ENCODE measurements at regions not wholly inside any gene's neighbourhood (a gene's known extent, or its start where the extent isn't known, plus 50 kb on each side); places are given as distances from the start of the nearest gene placed in this dataset.

GRCh38 chr1:229984992-229985612, 81.9 kb upstream of the GALNT2 start:
- DNase-seq (ENCODE audit: low read depth in 1 of 2, low spot score in 1 of 2) (no peak), ATAC-seq (no peak), FAIRE-seq (no peak)
- 50% methylated on average over 9 of the region's 9 CpGs for WGBS (ENCODE audit: missing lambda C conversion rate)
- Histone ChIP-seq H3K27ac (no peak overlapping the region), H3K9me3 (peaks cover 7% of the 10 kb centered on the region; the same call in 1 of the 3 replicates), H3K4me3 (no peak overlapping the region), H3K4me2 (no peak overlapping the region), H3K4me1 (peaks cover 7% of the 10 kb centered on the region; the same call in 2 of the 3 replicates)
- CTCF ChIA-PET = no interaction called here
- TF ChIP-seq ZC3H11A (IDR thresholded peaks at IDR 0.05) = no peak
- TF ChIP-seq RARB (CRISPR knock-in tag; IDR thresholded peaks at IDR 0.05) = no peak
- TF ChIP-seq CBX8 (IDR thresholded peaks at IDR 0.05) = no peak
- TF ChIP-seq NPAS2 (CRISPR knock-in tag; IDR thresholded peaks at IDR 0.05; ENCODE audit: borderline replicate concordance) = no peak
- TF ChIP-seq REST (IDR thresholded peaks at IDR 0.05) = no peak
- TF ChIP-seq, protein P1, sequence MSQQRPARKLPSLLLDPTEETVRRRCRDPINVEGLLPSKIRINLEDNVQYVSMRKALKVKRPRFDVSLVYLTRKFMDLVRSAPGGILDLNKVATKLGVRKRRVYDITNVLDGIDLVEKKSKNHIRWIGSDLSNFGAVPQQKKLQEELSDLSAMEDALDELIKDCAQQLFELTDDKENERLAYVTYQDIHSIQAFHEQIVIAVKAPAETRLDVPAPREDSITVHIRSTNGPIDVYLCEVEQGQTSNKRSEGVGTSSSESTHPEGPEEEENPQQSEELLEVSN (IDR thresholded peaks at IDR 0.05; ENCODE audit: borderline replicate concordance, low read depth) = no peak
- no peak for TF ChIP-seq CEBPB (IDR thresholded peaks at IDR 0.05)
- POLR2A ChIA-PET = no interaction called here

DNA sequence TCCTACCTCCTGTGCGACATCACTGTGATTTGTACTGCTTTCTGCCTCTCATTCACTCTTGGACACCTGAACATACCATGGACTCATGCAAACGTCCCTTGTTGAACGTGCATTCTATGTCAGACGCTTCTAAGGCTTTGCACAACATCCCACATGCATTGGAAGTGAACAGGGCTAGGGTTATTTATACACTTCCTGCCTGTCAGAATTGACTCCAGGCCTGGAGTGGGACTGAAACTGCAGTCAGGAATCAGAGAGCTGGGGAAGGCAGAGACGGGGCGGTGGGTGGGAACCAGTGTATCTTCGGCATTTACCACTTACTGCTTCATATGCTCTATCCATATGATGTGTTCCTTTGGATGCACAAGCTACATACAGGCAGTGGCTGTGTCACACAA, 81.4 kb upstream of the GALNT2 start:
- ChIA-PET POLR2A (no interaction called here), CTCF (no interaction called here)
- FAIRE-seq (no peak), DNase-seq (ENCODE audit: low read depth in 1 of 2, low spot score in 1 of 2) (no peak), ATAC-seq (no peak)
- H3K4me3 ChIP-seq = no peak overlapping the region
- 60% methylated on average over 7 of the region's 7 CpGs for WGBS (ENCODE audit: missing lambda C conversion rate)
- no peak overlapping the region for H3K4me2 ChIP-seq
- H3K27ac ChIP-seq = no peak overlapping the region
- peaks cover 4% of the 10 kb centered on the region; the same call in 1 of the 3 replicates for H3K4me1 ChIP-seq
- H3K9me3 ChIP-seq = peaks cover 4% of the 10 kb centered on the region; the same call in 1 of the 3 replicates
- TF ChIP-seq REST (IDR thresholded peaks at IDR 0.05) = no peak
- TF ChIP-seq ZC3H11A (IDR thresholded peaks at IDR 0.05) = no peak
- TF ChIP-seq PHF8 (IDR thresholded peaks at IDR 0.05; ENCODE audit: borderline replicate concordance, low read depth) = no peak
- no peak for TF ChIP-seq CEBPB (IDR thresholded peaks at IDR 0.05)
- no peak for TF ChIP-seq GATA3 (IDR thresholded peaks at IDR 0.05; ENCODE audit: borderline replicate concordance)
- no peak for TF ChIP-seq ESRRA (IDR thresholded peaks at IDR 0.05; ENCODE audit: borderline replicate concordance, low read length)
- TF ChIP-seq, protein P2, sequence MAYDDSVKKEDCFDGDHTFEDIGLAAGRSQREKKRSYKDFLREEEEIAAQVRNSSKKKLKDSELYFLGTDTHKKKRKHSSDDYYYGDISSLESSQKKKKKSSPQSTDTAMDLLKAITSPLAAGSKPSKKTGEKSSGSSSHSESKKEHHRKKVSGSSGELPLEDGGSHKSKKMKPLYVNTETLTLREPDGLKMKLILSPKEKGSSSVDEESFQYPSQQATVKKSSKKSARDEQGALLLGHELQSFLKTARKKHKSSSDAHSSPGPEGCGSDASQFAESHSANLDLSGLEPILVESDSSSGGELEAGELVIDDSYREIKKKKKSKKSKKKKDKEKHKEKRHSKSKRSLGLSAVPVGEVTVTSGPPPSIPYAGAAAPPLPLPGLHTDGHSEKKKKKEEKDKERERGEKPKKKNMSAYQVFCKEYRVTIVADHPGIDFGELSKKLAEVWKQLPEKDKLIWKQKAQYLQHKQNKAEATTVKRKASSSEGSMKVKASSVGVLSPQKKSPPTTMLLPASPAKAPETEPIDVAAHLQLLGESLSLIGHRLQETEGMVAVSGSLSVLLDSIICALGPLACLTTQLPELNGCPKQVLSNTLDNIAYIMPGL (CRISPR knock-in tag; IDR thresholded peaks at IDR 0.05; ENCODE audit: borderline replicate concordance) = no peak
- TF ChIP-seq EHF (CRISPR knock-in tag; IDR thresholded peaks at IDR 0.05) = no peak
- no peak for TF ChIP-seq CHD4 (IDR thresholded peaks at IDR 0.05; ENCODE audit: borderline replicate concordance)
- TF ChIP-seq ZNF302 (CRISPR knock-in tag; IDR thresholded peaks at IDR 0.05) = no peak
- no peak for TF ChIP-seq KDM1A (IDR thresholded peaks at IDR 0.05; ENCODE audit: low read depth)
- no peak for TF ChIP-seq FOXS1 (CRISPR knock-in tag; IDR thresholded peaks at IDR 0.05)
- no peak for TF ChIP-seq POLR2AphosphoS2 (conservative IDR thresholded peaks at IDR 0.05; ENCODE audit: low read length)
- TF ChIP-seq, protein P3, sequence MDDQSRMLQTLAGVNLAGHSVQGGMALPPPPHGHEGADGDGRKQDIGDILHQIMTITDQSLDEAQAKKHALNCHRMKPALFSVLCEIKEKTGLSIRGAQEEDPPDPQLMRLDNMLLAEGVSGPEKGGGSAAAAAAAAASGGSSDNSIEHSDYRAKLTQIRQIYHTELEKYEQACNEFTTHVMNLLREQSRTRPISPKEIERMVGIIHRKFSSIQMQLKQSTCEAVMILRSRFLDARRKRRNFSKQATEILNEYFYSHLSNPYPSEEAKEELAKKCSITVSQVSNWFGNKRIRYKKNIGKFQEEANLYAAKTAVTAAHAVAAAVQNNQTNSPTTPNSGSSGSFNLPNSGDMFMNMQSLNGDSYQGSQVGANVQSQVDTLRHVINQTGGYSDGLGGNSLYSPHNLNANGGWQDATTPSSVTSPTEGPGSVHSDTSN (IDR thresholded peaks at IDR 0.05) = no peak
- TF ChIP-seq HOXB13 (CRISPR knock-in tag; IDR thresholded peaks at IDR 0.05; ENCODE audit: low read depth) = no peak
- no peak for TF ChIP-seq FOSB (CRISPR knock-in tag; IDR thresholded peaks at IDR 0.05)
- TF ChIP-seq RFX5 (IDR thresholded peaks at IDR 0.05) = no peak
- TF ChIP-seq NPAS2 (CRISPR knock-in tag; IDR thresholded peaks at IDR 0.05; ENCODE audit: borderline replicate concordance) = no peak
- no peak for TF ChIP-seq HOXA7 (CRISPR knock-in tag; IDR thresholded peaks at IDR 0.05)
- TF ChIP-seq, protein P4, sequence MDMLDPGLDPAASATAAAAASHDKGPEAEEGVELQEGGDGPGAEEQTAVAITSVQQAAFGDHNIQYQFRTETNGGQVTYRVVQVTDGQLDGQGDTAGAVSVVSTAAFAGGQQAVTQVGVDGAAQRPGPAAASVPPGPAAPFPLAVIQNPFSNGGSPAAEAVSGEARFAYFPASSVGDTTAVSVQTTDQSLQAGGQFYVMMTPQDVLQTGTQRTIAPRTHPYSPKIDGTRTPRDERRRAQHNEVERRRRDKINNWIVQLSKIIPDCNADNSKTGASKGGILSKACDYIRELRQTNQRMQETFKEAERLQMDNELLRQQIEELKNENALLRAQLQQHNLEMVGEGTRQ (IDR thresholded peaks at IDR 0.05) = no peak
